HG03354 (cell line): ENCODE measurements at regions not wholly inside any gene's neighbourhood (a gene's known extent, or its start where the extent isn't known, plus 50 kb on each side); places are given as distances from the start of the nearest gene placed in this dataset.

Experiments used
- ATAC-seq: cut with Tn5 transposase; IDR thresholded peaks from one replicate; pipeline ENCODE4 v1.9.1; 2021; ENCODE audit warnings: mild to moderate bottlenecking; ENCODE audit not compliant: unreplicated experiment, poor library complexity, severe bottlenecking

DNA sequence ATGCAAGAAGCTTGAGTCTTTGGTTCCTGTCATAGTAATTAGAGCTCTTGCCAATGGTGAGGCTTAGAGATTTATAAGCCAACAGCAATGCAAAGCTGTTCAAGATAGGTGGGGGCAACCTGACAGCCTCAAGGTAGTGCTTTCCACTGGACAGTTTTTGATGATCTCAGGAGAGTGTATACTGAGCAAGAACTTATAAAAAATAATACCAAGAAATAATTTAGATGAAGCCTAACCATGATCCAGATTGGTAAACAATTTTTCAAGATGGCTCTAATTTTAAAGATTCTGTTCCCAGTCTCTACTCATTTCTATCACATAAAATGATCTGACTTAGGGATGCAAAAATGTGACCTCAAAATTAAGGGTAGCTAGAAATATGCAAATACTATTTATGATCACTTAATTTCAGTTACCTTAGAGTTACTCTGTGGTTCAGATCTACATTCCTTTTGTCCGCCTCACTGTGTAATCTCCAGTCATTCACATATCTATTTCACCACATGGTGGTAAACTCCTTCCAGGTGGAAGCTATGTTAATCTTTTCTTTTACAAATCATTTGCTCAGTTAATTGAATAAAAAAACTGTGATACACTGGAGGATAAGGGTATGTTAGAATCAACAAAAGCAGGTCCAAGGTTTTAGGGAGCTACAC is 1228.0 kb upstream of the C9orf72 start:
- ATAC-seq: no peak

DNA sequence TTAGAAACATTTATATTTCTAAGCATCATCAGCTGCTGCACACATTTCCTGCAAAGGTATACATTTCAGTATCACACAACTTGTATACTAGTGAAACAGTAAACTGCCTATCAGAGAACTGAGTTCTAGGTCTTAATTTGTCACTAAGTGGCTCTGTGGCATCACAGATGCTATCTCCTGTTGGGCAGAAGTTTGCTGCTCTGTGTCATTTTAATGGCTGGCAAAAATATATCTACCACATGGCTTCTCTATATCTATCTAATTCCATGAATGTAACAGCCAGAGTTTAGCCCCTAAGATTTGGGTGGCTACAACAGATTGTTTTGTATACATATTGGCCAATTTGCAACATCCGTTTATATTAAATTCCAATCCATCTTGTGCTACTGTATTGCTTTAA is 1231.9 kb upstream of the C9orf72 start:
- ATAC-seq: no peak

- no peak for ATAC-seq
These were observed 1234.8 kb upstream of the C9orf72 start for GRCh38 chr9:28808042-28808441.

DNA sequence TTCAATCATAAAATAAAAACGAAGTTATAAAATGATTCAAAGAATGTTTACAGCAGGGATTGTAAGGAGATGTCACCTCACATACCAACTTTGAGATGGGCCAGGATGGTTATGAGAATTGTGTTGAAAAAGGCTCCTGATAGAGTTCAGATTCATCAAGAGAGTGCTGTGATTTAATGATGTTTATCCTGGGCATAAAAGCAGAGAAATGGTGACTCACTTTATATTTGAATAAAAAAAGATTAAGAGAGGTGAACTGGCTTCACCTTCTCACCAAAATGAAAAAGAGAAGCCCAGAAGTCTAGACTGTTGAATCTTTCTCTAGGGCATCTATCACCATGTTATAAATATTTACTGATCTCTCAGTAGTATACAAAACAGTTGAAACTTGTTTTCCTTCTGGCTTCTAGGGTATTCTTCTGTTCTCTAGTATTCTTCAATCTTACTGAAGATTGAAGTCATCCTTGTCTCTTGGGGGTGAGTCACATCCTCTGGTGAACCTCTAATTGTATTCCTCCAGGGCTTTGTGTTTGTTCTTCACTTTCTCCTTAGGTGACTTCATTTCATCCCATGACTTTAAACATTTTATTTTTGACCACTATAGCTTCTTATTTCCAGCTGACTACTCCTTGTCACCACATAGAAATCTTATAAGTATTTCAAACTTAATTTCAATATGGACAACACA is 1237.3 kb upstream of the C9orf72 start:
- ATAC-seq: no peak

DNA sequence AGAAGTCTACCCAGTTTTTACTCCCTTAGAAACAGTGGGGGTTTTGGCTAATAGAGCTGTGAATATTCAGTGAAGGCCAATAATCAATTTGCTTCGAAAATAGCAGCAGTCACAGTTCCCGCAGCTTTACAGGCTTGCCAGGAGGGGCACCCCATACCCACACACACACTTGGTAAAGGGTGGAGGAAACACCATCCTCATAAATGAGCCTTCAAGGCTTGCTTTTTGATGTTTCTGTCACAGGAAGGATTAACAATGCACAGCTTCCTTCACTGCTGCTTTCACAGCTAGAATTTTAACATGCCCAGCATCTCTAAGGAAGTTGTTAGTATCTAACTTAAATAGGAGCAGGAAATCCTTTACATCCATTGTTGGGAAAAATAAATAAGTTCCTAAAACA is 1247.5 kb upstream of the C9orf72 start:
- ATAC-seq: no peak

DNA sequence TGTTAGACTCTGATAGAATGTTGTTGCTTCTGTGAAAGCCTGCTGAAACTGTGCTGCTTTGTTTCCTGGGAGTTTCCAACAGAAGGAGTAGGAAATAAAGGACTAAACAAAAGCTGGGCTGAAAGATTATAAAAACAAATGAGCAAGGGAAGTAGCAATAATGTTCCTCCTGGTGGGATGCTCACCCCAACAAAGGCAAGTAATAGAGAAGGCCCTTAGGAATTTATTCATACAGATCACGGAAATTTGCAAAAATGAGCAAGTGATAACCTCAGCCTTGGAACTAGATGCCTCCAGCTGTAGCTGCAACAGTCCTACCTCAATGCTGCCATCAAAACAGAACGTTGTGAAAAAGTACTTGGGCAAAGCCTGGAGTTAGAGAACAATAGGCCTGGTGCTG is 1248.0 kb upstream of the C9orf72 start:
- ATAC-seq: no peak

GRCh38 chr9:28824432-28824963 is 1251.2 kb upstream of the C9orf72 start:
- no peak for ATAC-seq

DNA sequence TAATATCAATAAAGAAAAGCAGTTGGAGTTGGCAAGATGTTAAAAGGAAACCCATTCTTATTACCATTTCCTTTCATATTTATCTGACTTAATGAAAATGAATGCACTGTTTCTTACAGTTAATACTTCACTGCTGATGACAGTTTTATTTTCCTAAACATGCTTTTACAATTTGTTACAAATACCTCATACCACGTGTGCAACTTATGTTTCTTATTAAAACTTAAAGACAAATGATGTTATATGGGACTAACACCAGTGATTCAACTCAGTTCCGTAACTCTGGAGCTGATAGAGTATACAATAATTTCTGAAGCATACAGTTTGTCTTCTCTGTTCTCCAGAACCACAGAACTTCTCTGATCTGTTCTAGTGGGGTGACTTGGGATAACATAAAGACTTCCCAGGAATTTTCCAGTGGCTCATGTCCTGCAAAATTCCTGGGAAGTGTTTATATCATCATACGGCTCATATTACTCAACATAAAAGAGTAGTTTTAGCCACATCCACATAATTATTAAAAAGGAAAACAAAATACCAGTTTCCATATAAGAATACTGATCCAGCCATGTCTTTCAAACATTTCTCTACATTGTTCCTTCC is 1259.0 kb upstream of the C9orf72 start:
- ATAC-seq: no peak

DNA sequence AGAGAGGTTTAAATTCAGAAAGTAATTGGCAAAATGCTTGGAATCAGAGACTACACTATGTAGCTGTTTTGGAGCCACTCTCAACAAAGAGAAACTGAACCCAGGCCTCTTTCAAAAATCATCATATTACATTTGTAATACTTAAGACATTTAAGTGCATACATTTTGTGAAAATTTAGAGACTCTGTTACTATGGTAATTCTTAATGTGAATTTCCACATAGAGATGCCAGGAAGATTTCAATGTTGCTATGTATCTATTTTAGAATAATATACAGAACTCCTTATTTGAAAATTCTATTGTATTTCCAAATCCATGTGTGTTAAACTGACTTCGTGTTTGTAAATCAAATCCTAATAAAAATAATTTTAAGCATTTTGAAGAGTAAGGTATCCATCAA is 1260.9 kb upstream of the C9orf72 start:
- ATAC-seq: no peak

GRCh38 chr9:28839778-28840430 is 1266.6 kb upstream of the C9orf72 start:
- ATAC-seq: no peak

- no peak for ATAC-seq
These were observed 1268.5 kb upstream of the C9orf72 start for GRCh38 chr9:28841775-28842174.

- no peak for ATAC-seq
These were observed 1274.0 kb upstream of the C9orf72 start for GRCh38 chr9:28847331-28847730.

- ATAC-seq: no peak
These were observed 1275.4 kb upstream of the C9orf72 start for GRCh38 chr9:28848671-28849070.

DNA sequence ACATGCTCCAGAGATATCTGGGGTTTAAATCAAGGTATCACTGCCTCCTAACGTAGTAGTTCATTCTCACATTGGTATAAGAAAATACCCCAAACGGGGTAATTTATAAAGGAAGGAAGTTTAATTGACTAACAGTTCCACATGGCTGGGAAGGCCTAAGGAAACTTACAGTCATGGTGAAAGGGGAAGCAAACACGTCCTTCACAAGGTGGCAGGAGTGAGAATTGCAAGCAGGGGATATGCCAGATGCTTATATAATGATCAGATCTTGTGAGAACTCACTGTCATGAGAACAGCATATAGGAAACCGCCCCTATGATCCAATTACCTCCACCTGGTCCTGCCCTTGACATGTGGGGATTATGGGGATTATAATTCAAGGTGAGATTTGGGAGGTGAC is 1280.2 kb upstream of the C9orf72 start:
- no peak for ATAC-seq

GRCh38 chr9:28866951-28867350 is 1293.7 kb upstream of the C9orf72 start:
- ATAC-seq: no peak

- no peak for ATAC-seq
These were observed 1295.1 kb upstream of the C9orf72 start for GRCh38 chr9:28868228-28868990.

DNA sequence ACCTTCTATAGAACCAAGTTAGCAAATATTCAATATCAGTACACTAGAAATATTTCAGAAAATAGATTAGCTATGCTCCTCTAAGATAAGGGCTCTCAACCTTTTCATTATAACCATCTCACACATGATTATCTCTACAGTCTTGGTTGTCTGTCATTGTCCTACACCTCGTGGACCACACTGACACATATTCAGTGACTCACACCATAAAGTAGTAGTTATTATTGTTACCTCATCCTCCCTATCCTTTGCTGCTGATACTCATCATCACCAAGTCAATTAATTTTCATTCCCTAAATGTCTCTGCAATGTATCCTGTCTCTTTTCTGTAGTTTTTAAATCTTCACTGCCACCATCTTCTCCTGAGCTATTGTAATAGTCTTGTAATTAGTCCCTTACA is 1309.2 kb upstream of the C9orf72 start:
- no peak for ATAC-seq

GRCh38 chr9:28883234-28883633 is 1310.0 kb upstream of the C9orf72 start:
- ATAC-seq: no peak

- no peak for ATAC-seq
These were observed 1314.1 kb upstream of the C9orf72 start for GRCh38 chr9:28887188-28887884.
